Vagina (tissue), 2 donors: ENCODE measurements at regions not wholly inside any gene's neighbourhood (a gene's known extent, or its start where the extent isn't known, plus 50 kb on each side); places are given as distances from the start of the nearest gene placed in this dataset.

Source experiments
- CTCF ChIP-seq, 3 experiments: fragments of 450-650 bp in 2 of 3; fragments of 200-600 bp in 1 of 3; sonication (generic) in 1 of 3; IDR thresholded peaks; one replicate each; pipeline ENCODE4 v1.5.1; 2017 to 2019; ENCODE audit warnings: antibody characterized with exemption in 3 of 3, mild to moderate bottlenecking in 2 of 3, moderate library complexity in 2 of 3
- POLR2A ChIP-seq, 2 donors: fragments of 450-650 bp; IDR thresholded peaks; one replicate each; pipeline ENCODE4 v1.6.1; 2017; ENCODE audit warnings: antibody characterized with exemption in 2 of 2, mild to moderate bottlenecking in 2 of 2, moderate library complexity in 2 of 2

GRCh38 chr3:76657909-76658308, 382.0 kb upstream of the ROBO2 start:
- no peak for TF ChIP-seq CTCF (IDR thresholded peaks at IDR 0.05)
- TF ChIP-seq POLR2A (IDR thresholded peaks at IDR 0.05) = no peak
